Gastroesophageal sphincter (tissue), 4 donors: ENCODE measurements at regions not wholly inside any gene's neighbourhood (a gene's known extent, or its start where the extent isn't known, plus 50 kb on each side); places are given as distances from the start of the nearest gene placed in this dataset.

Experiments
- ATAC-seq: fragments of 150-250 bp; one replicate; pipeline ENCODE4 v1.9.1; 2016; ENCODE audit warnings: mild to moderate bottlenecking, moderate library complexity
- H3K27ac ChIP-seq, 4 donors: fragments of 200-600 bp; sonication (generic) in 3 of 4; 1 replicate in 3 of 4; 2 replicates in 1 of 4; pipeline ENCODE4 v1.5.1; 2016 to 2019
- H3K27me3 ChIP-seq: fragments of 200-600 bp; sonication (generic); one replicate; pipeline ENCODE4 v1.5.1; 2019
- H3K36me3 ChIP-seq, 2 donors: fragments of 200-600 bp; sonication (generic); one replicate each; pipeline ENCODE4 v1.5.1; 2019; ENCODE audit warnings: control low read depth in 1 of 2
- H3K4me1 ChIP-seq, 3 donors: fragments of 200-600 bp; sonication (generic); 1 replicate in 2 of 3; 2 replicates in 1 of 3; pipeline ENCODE4 v1.5.1; 2016 to 2019; ENCODE audit warnings: control low read depth in 2 of 3
- H3K4me3 ChIP-seq, 2 donors: fragments of 200-600 bp; sonication (generic); one replicate each; pipeline ENCODE4 v1.5.1; 2019; ENCODE audit warnings: mild to moderate bottlenecking in 1 of 2, moderate library complexity in 1 of 2
- H3K9me3 ChIP-seq, 3 donors: fragments of 200-600 bp; sonication (generic); one replicate each; pipeline ENCODE4 v1.5.1; 2017 to 2019; ENCODE audit warnings: control low read depth in 2 of 3
- EP300 ChIP-seq: sonication (generic); formaldehyde crosslinking; IDR thresholded peaks from one replicate; pipeline ENCODE4 v1.6.1; 2017; ENCODE audit warnings: antibody characterized with exemption, mild to moderate bottlenecking
- POLR2A ChIP-seq, 2 donors: fragments of 450-650 bp; IDR thresholded peaks; one replicate each; pipeline ENCODE4 v1.6.1; 2017; ENCODE audit warnings: antibody characterized with exemption in 2 of 2, mild to moderate bottlenecking in 2 of 2, moderate library complexity in 1 of 2
- POLR2AphosphoS5 ChIP-seq: sonication (generic); formaldehyde crosslinking; IDR thresholded peaks from one replicate; pipeline ENCODE4 v1.6.1; 2017; ENCODE audit warnings: antibody characterized with exemption
- WGBS, 2 donors: methylation state at CpG; one replicate each; pipeline ENCODE4 v1.1.5; 2018; ENCODE audit warnings: low coverage in 1 of 2; 5-methylcytosine and 5-hydroxymethylcytosine counted together
- TF ChIP-seq, protein P1 (sequence below), 4 experiments: fragments of 200-600 bp in 2 of 4; fragments of 450-650 bp in 2 of 4; sonication (generic) in 1 of 4; IDR thresholded peaks; one replicate each; pipeline ENCODE4 v1.5.1; 2017 to 2019; ENCODE audit warnings: antibody characterized with exemption in 4 of 4, mild to moderate bottlenecking in 2 of 4, moderate library complexity in 2 of 4

DNA sequence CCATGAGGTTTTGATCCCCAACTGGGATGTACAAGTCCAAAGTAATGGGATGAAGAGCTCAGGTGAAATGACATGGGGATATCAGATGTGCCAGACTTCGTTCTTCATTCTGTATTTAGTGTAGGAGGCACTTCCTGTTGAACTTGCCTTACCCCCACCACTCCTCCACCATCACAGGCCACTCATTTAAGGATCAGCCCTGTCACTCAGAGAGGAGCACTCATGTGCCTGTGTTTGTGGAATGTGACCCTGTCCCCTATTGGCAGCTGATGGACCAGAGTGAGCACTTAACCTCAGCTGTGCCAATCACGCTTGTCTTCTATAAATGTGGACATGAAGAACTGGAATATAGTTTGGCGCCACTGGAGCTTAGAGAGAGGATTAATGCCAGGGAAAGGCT is 91.4 kb upstream of the CTTNBP2NL start:
- 64 to 67% methylated on average over 1 to 2 of the region's 3 CpGs for WGBS, 2 donors
- no peak for TF ChIP-seq POLR2A (IDR thresholded peaks at IDR 0.05)
- Histone ChIP-seq H3K4me1 (no peaks in the 10 kb centered on the region), H3K27ac (no peak overlapping the region), H3K4me3 (no peak overlapping the region), H3K36me3 (no peaks in the 10 kb centered on the region), H3K27me3 (no peaks in the 10 kb centered on the region), H3K9me3 (no peaks in the 10 kb centered on the region)
- ATAC-seq: no peak

DNA sequence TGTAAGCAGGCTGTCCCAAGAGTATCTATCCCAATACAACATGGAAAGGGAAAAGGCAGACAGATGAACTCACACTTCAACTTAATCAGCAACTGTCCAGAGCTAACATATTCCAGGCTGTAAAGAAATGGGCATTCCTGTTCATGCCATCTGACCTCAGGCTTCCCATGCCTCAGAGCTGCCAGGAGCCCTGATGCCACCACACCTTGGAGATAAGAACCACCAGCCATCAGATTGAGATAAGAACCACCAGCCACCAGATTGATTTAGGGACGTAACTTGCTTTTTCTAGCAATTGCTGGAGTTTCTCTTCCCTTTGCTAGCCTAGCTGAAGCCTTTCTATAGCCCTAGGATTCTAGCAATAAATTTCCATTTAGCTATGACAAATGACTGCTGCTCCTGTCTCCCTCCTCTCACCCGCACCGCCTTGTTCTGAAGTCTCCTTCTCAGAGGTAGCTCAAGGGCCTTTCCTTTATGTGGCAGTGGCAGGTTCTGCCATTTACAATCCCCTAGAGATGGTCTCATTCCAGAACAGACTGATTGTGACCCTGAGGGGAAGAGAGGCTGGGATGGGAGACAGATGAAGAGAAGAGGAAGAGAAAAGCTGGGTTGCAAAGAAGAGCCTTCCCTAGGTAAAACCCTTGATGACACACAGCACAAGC is 88.0 kb upstream of the CTTNBP2NL start:
- no peak for ATAC-seq
- Histone ChIP-seq H3K4me3 (no peak overlapping the region), H3K4me1 (peaks cover 0 to 10% (median 0%) of the 10 kb centered on the region in 3 donors), H3K27ac (no peak overlapping the region), H3K27me3 (no peaks in the 10 kb centered on the region), H3K36me3 (no peaks in the 10 kb centered on the region), H3K9me3 (no peaks in the 10 kb centered on the region)
- WGBS, 2 donors: 93 to 100% methylated on average over 2 to 3 of the region's 3 CpGs
- TF ChIP-seq EP300 (no peak), POLR2A (IDR thresholded peaks at IDR 0.05) (no peak), POLR2AphosphoS5 (no peak)
- TF ChIP-seq, protein P1, sequence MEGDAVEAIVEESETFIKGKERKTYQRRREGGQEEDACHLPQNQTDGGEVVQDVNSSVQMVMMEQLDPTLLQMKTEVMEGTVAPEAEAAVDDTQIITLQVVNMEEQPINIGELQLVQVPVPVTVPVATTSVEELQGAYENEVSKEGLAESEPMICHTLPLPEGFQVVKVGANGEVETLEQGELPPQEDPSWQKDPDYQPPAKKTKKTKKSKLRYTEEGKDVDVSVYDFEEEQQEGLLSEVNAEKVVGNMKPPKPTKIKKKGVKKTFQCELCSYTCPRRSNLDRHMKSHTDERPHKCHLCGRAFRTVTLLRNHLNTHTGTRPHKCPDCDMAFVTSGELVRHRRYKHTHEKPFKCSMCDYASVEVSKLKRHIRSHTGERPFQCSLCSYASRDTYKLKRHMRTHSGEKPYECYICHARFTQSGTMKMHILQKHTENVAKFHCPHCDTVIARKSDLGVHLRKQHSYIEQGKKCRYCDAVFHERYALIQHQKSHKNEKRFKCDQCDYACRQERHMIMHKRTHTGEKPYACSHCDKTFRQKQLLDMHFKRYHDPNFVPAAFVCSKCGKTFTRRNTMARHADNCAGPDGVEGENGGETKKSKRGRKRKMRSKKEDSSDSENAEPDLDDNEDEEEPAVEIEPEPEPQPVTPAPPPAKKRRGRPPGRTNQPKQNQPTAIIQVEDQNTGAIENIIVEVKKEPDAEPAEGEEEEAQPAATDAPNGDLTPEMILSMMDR (IDR thresholded peaks at IDR 0.05): no peak

DNA sequence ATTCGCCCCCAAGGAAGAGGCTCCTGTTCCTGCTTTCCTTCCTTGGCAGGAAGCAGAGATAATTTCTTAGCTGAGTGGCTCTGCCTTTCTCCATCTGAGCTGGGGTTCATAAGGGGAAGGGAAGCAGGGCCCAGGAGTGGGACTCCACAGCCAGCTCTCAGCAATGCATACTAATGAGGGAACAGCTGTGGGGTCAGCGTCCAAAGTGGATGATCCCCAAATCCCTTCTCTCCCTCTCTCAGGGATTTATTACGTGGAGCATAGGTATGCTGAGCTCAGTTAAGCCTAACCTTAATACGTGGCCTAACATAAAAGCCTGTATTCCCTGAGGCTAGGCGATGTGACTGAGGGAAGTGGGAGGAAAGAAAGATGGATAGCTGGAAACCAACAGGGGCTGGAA is 87.3 kb upstream of the CTTNBP2NL start:
- H3K4me3 ChIP-seq: no peak overlapping the region
- no peaks in the 10 kb centered on the region for H3K36me3 ChIP-seq
- 96 to 97% methylated on average over 4 to 5 of the region's 5 CpGs for whole genome bisulfite sequencing, 2 donors
- H3K9me3 ChIP-seq: no peaks in the 10 kb centered on the region
- no peaks in the 10 kb centered on the region for H3K27me3 ChIP-seq
- H3K27ac ChIP-seq: no peak overlapping the region
- no peak for ATAC-seq
- peaks cover 0 to 17% (median 0%) of the 10 kb centered on the region in 3 donors for H3K4me1 ChIP-seq
- TF ChIP-seq POLR2A (IDR thresholded peaks at IDR 0.05) (no peak), EP300 (no peak), POLR2AphosphoS5 (no peak)
- TF ChIP-seq, protein P1 (IDR thresholded peaks at IDR 0.05): no peak

DNA sequence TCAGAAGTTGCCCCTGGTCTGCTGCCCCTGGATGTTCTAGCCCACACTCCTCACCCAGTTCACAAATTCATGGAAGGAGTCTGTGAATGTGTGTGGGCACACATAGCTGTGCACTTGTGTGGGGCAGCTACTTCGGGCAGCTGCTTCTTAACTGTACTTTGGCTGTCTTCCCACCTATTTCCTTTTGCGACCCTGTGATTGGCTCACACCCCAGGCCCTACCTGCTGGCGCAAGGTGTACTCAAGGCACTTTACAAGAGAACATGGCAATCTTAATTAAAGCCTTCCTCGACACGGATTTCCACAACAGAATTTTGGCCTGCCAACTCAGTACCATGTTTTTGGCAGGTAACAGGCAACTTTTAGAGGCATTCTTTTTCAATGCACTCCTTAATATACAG is 86.5 kb upstream of the CTTNBP2NL start:
- no peak for ATAC-seq
- H3K27ac ChIP-seq: no peak overlapping the region
- no peak for TF ChIP-seq POLR2AphosphoS5
- TF ChIP-seq POLR2A (IDR thresholded peaks at IDR 0.05): no peak
- TF ChIP-seq EP300: no peak
- TF ChIP-seq, protein P1 (IDR thresholded peaks at IDR 0.05): no peak
- 85 to 96% methylated on average over 4 to 5 of the region's 5 CpGs for WGBS, 2 donors
- H3K9me3 ChIP-seq: no peaks in the 10 kb centered on the region
- peaks cover 0 to 25% (median 0%) of the 10 kb centered on the region in 3 donors for H3K4me1 ChIP-seq
- H3K27me3 ChIP-seq: no peaks in the 10 kb centered on the region
- no peaks in the 10 kb centered on the region for H3K36me3 ChIP-seq
- H3K4me3 ChIP-seq: no peak overlapping the region

DNA sequence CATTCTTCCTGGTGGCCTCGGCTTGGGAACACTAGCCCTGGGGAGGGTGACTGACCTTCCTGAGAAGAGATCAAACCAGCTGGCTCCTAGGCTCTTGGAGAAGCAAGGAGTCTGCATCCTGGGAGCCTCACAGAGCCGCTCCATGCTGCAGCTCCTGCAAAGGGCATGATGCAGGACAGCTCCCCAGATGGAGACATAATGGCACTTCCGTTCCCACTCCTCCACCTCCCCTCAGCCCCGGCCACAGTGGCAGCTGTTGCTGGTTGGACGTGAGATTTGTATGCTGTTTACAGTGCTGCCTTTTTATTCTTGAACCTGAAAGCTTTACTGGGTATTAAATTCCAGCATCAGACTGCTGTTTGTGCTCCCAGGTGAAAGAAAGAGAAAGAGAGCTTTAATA is 83.7 kb upstream of the CTTNBP2NL start:
- Histone ChIP-seq H3K36me3 (no peaks in the 10 kb centered on the region), H3K27ac (no peak overlapping the region), H3K27me3 (no peaks in the 10 kb centered on the region), H3K4me3 (no peak overlapping the region), H3K9me3 (no peaks in the 10 kb centered on the region), H3K4me1 (peaks cover 0 to 49% (median 0%) of the 10 kb centered on the region in 3 donors)
- 77% methylated on average over 5 of the region's 5 CpGs; no CpG with 5 or more reads in 1 of the 2 donors for WGBS, 2 donors
- TF ChIP-seq POLR2A (IDR thresholded peaks at IDR 0.05): no peak
- no peak for TF ChIP-seq EP300
- TF ChIP-seq POLR2AphosphoS5: no peak
- ATAC-seq: no peak

DNA sequence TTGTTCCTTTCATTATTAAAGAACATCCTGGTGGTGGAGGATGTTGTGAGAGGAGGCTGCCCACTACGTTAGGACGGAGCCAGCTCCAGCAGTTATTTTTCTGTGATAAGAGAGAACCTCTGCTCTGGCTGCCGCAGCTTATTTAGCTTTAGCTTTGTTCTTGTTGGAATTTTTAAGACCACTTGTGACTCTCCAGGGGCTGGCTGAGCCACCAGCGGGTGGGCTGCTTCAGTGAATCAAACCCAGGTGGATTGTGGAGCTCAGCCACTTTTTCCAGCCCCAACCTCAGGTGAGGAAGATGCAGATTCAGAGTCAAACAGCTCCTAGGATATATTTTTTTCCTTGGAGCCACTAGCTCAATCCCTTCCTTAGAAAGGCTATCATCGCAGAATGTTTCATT is 83.1 kb upstream of the CTTNBP2NL start:
- Histone ChIP-seq H3K4me3 (no peak overlapping the region), H3K4me1 (peaks cover 0 to 54% (median 0%) of the 10 kb centered on the region in 3 donors), H3K27me3 (no peaks in the 10 kb centered on the region), H3K27ac (no peak overlapping the region), H3K9me3 (no peaks in the 10 kb centered on the region), H3K36me3 (no peaks in the 10 kb centered on the region)
- no peak for TF ChIP-seq POLR2AphosphoS5
- TF ChIP-seq, protein P1 (IDR thresholded peaks at IDR 0.05): no peak
- no peak for TF ChIP-seq POLR2A (IDR thresholded peaks at IDR 0.05)
- no peak for TF ChIP-seq EP300
- no peak for ATAC-seq
- 67 to 84% methylated on average over 4 to 5 of the region's 5 CpGs for WGBS, 2 donors
